IMR-90 (cell line): ENCODE measurements at regions not wholly inside any gene's neighbourhood (a gene's known extent, or its start where the extent isn't known, plus 50 kb on each side); places are given as distances from the start of the nearest gene placed in this dataset.

Experiments used
- CTCF ChIP-seq: conservative IDR thresholded peaks from 2 replicates; pipeline ENCODE4 v1.5.1; 2012; ENCODE audit warnings: mild to moderate bottlenecking, low read depth, low read length, improper control_type of control experiment
- MAZ ChIP-seq: IDR thresholded peaks from 2 replicates; pipeline ENCODE4 v1.6.1; 2012; ENCODE audit warnings: low read depth, mild to moderate bottlenecking, low read length, improper control_type of control experiment, moderate library complexity, borderline replicate concordance
- POLR2A ChIP-seq: IDR thresholded peaks from 2 replicates; pipeline ENCODE4 v1.6.1; 2012; ENCODE audit warnings: mild to moderate bottlenecking, low read depth, low read length
- RFX5 ChIP-seq: IDR thresholded peaks from 2 replicates; pipeline ENCODE4 v1.8.0; 2012; ENCODE audit warnings: low read depth, mild to moderate bottlenecking, low read length, moderate library complexity
- USF2 ChIP-seq: fragments of 150-350 bp; IDR thresholded peaks from 2 replicates; pipeline ENCODE4 v1.6.1; 2017; ENCODE audit warnings: mild to moderate bottlenecking, antibody characterized with exemption, low read length, low read depth

GRCh38 chr17:34464812-34465211 lies 101.8 kb upstream of the CCL1 start:
- no peak for TF ChIP-seq POLR2A
- no peak for TF ChIP-seq USF2
- no peak for TF ChIP-seq RFX5
- TF ChIP-seq CTCF: no peak
- no peak for TF ChIP-seq MAZ
